CD4-positive, alpha-beta T cell treated with Interleukin-6 for 4 hours (primary cell): ENCODE measurements at regions not wholly inside any gene's neighbourhood (a gene's known extent, or its start where the extent isn't known, plus 50 kb on each side); places are given as distances from the start of the nearest gene placed in this dataset.

Experiments used
- DNase-seq: peaks from one replicate; pipeline ENCODE4 v3.0.0-alpha.2; 2020; ENCODE audit warnings: mixed read lengths

DNA sequence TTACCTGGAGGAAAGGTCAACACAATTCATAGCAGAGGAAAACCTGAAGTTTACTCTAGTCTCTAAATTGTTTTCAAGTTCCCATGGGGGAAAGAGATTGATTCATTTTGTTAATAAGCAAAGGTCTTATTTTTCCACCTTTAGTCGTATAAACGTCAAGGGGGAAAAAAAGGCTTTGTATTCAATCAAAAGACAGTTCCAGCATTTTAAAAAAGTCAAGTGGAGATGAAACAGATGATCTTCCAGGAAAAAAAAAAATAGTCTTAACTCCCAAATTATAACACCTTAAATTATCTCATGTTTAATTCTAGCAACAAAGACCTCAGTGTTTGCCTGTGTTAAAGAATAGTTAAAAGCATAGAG is 140.5 kb downstream of the TOMM20 start:
- no peak for DNase-seq

- no peak for DNase-seq
Observed at GRCh38 chr1:234987415-234988154, 141.1 kb downstream of the TOMM20 start.

DNA sequence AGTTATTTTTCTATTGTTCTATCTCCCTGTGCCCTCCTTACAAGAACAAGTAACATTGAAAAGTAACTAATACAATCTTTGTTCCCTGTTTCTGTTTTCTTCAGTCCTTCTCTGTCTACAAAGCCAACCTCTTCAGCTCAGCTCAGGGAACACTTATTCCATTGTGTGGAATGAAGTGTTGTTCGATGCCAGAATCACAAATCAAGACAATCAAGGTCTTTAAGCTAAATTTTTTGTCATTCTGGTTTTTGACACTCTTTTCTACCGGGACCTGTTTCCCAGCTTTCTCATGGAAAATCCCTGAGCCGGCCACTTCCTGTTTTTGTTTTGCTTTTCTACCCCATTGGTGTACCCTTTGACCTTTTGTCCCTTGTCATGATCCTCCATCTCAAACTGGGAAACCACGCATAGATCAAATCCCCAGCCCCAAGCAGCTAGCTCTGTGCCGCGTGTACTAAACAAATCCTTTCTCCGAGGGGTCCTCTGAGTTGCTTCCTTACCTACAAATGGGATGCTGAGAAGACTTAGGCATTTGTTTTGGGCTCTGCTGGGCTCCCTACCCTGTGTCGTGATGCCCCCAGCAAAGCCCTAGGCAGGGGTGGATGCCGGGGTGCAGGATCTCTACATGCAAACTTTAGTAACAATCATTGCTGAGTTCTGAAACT is 141.8 kb downstream of the TOMM20 start:
- DNase-seq: no peak

- no peak for DNase-seq
Observed at GRCh38 chr1:234985516-234986294, 142.9 kb downstream of the TOMM20 start.

- DNase-seq: no peak
Observed at GRCh38 chr1:234985007-234985370, 143.6 kb downstream of the TOMM20 start.

DNA sequence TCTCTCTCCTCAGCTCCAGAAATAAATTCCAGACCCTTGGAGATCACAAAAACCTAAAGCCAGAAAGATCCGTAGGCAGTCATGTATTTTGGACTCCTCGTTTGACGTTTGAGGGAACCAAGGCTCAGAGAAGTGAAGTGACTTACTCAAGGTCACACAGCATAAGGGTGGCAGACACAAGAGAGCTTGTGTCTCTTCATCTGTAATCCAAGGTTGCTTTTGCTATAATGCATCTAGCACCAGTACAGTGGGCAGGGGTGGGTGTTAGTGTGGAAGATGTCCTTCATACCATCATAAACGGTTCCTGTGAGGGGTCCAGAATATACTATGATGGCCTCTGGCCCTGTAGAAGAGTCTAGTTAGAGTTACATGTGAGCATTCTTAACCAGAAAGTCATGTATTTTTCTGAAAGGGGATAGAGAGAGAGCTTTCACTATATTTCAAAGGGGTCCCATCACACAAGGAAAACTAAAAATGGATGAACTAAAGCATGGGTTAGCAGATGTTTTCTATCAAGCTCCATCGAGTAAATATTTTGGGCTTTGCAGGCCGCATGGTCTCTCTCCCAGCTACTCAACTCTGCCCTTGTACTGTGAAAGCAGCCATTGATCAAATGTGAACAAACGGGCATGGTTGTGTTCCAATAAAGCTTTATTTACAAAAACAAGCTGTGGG is 144.9 kb downstream of the TOMM20 start:
- DNase-seq: no peak

GRCh38 chr1:234981758-234982157 is 146.9 kb downstream of the TOMM20 start:
- no peak for DNase-seq

GRCh38 chr1:234980645-234981396 is 147.8 kb downstream of the TOMM20 start:
- DNase-seq: peak; percentile 78

GRCh38 chr1:234980291-234980644 is 148.4 kb downstream of the TOMM20 start:
- DNase-seq: peak; percentile 27

DNA sequence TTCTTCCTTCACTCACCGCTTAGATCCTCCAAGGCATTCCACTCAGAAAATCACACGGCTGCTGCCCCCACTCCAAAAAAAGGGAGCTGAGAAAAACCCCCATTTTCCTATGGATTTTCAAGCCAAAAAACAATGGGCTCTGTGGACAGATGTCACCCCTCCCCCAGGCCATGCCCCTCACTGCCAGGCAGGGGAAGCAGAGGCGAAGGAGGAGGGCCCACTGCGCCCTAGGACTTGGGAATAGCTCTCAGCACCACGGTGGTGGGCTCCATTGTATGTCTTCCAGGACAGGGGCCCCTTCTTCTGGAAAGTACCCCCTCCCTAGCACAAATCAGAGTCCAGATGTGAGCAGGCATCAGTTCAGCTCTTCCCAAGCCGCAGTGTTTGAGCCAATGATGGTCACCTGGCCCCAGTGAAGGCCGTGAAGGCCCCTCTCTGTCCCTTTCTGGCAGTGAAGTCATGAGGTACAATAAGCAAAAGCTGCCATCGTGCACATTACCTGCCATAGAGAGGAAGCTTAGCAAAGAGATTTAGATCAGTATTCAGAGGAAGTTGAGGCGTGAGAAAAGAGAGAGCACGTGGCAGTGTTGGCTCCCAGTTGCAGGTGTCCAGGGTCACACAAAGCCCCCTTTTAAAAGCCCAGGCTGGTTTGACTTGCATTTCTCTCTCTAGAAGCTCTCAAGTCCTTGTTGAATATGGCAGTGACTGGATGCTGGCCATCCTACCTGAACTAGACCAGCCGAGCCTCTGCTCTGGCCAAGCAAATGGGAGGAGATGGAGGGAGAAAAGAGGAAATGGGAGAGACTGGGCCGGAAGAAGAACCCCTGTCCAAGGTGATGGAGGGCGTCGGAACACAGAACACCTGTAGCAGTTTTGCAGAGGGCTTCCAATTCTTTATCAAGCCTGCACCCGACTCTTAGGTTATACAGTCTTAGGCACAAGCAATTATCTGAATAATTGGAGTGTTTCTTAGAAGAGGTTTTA is 149.0 kb downstream of the TOMM20 start:
- peak; percentile 46 for DNase-seq

DNA sequence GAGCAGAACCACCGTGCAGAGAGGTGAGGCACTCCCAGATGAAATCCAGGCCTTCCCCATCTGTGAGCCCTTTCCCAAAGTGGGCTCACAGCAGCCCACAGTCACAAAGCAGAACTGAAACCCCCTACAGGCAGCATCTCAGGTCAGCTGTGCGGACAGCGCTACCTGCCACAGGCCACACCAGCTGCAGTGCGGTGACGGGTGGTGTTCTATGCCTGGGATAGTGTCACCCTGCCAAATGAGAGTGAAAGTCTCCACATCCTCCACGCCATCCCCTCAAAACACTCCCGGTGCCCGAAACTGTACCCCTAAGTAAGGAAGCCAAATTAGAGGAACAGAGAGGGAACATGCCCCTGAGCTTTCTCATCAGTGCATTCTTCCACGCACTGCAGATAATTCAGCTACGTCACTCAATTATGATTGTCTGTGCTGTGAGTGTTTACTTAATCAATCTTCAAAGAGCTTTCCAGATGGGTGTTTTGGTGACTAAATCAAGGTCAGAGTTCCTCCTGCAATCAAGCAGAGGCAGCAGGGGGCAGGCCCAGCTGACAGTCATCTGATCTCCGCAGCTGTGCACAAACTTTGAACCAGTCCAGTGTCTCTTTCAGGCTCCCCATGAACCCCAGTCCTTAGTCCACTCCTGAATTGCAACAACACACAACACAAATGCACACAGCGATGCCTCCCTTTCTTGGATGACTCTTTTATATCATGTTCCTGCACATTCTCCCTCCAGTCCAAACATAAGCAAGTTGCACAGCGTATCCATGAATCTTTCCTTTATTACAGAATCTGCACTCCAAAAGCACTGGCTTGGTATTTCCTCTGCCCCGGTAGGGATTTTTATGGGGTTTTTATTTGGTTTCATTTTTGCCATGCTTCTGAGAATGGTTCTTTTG is 150.0 kb downstream of the TOMM20 start:
- peak; percentile 73 for DNase-seq

DNA sequence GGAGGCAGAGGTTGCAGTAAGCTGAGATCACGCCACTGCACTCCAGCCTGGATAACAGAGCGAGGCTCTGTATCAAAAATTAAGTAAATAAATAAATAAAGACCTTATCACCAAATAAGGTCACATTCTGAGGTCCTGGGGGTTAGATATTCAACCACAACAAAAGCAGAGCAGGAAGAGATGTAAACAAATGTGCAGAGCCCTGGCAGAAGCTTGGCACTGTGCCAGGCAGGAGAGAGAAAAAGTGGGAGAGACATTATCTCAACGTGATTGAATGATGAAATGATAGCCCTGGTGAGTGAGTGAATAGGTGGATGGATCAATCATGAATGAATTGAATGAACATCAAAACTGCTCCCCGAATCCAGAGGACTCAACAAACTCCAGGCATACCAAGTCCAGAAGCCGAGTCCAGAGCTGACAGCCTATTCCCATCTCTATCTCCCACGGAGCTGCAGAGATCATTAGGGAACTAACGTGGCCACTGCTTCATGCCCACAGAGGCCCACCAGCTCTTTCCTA is 150.7 kb downstream of the TOMM20 start:
- peak; percentile 32 for DNase-seq

DNA sequence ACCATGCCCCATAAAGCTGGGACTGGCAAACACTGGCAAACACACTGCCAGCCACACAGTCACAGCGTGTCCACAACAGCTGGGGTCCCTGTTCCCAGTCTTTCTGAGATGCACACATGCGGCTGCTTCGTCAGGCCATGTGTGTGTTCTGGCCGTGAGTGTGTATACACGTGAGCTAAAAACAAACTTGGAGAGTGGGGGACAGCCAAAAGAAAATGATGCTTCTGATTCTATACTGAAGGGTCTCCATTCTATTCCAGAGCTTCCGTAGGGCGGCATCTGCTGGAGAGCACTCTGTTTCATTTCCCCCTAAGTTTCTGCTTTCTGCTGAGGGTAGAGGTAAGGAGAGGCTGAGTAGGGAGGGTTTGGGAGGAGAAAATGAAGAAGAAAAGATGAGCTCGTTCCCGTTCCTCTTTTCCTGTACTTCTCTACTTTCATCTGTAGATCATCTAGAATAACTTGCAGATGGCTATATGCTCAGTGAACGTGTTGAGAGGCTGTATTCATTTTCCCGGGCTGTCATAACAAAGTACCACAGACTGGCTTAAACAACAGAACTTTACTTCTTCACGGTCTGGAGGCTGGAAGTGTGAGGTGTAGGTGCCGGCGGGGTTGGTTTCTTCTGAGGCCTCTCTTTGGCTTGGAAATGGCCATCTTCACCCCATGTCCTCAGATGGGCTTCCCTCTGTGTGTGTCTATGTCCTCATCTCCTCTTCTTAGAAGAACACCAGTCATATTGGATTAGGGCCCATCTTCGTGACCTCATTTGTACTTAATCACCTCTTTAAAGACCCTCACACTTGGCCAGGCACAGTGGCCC is 151.6 kb downstream of the TOMM20 start:
- DNase-seq: no peak

DNA sequence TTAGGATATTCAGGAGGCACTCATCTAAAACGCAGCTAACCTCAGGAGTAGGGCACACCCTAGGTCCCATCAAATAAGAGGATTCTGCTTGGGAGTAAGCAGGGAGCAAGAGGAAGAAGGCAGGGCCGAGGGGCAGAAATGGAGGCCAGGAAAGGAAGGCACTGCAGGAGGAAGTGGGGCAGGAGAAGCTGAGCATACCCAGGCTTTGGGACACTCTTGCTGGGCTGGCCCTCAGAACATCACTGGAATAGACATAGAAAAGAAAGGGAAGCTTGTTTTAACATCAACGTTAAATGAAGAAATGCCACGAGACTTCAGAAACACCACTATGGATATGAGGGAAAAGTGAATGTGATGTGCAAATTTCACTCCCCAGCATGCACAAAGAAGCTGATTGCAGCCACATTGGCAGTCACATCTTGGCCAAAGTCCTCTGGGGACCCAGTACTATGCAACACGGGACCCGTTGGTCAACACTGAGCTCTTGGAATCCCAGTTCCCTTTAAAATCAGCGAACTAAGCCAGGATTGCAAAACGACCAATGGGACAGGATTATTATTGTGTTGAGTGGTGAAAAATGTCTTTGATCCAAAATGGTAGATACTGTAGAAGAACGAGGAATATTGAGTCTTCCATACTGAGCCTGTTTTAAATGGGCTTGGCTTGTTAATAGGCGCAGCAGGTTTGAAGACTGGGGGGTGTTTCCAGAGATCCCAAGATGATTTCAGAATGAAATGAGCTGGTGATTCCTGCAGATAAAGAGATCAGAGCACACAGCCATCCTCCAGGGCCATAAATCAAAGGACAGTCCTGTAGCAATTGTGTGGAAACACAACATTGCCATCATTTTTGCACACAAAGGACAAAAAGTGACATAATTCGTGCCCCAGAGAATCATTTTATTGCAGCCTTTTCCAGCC is 152.4 kb downstream of the TOMM20 start:
- no peak for DNase-seq

DNA sequence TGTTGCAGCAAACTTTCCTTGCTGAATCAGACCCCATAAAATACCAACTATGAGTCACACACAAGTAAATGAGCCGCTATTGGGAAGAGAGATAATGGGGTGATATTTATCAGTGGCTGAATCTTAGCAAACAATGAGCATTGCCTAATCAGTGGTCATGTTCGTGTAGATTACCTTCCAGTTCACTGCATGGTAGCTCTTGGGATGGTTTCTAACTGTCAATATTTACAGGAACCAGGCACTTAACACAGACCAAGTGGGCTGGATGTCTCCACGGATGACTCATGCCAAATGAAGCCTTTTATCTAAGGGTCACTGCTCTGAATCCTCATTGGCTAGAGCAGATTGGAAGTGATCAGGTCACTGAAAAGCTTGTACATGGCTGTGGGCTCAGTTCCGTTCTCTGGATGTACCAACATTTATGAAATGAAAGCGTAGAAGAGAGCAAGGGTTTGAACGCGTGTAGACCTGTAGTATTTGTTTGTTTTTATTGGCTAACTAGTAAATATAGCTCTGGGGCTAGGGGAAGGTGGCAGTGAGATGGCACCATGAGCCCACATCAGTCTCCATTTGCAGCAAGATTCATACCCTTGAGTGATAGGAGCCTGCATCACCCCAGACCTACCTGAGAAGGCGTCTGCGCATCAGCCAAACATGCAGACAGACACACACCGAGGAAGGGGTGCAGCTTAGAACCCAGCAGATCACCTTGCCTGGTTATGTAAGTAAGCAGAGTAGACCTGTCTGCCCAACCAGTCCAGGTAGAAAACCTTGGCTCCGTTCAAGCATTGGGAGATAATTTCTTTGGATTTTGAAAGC is 153.3 kb downstream of the TOMM20 start:
- no peak for DNase-seq

GRCh38 chr1:234973426-234974250 is 155.0 kb downstream of the TOMM20 start:
- DNase-seq: no peak
